ENCODE measurements at regions not wholly inside any gene's neighbourhood (a gene's known extent, or its start where the extent isn't known, plus 50 kb on each side); places are given as distances from the start of the nearest gene placed in this dataset.

DNA sequence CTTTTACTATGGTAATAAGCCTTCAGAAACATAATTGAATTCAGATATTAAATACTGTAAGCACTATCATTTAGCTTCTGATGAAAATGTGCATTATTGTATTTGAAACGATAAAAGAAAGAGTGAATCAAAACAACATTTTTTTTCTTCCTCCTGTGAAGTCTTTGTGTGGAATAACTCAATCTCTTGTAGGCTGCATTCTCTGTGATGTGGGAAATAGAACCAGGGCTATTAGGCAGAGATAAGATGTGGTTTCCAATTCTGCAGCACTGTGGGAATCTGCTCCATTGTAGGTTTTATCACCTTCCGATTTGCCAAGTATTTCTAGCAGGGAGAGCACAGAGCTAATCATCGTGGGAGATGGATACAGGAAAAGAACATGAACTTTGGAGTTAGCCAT lies 624.5 kb downstream of the RBFOX1 start:
- no peak overlapping the region for H3K4me3 ChIP-seq
- H3K36me3 ChIP-seq, result no peaks in the 10 kb centered on the region
- intact Hi-C loops (cut with DNase I), result no loop called here
- H3K27ac ChIP-seq, result no peak overlapping the region
- TF ChIP-seq, protein P1, sequence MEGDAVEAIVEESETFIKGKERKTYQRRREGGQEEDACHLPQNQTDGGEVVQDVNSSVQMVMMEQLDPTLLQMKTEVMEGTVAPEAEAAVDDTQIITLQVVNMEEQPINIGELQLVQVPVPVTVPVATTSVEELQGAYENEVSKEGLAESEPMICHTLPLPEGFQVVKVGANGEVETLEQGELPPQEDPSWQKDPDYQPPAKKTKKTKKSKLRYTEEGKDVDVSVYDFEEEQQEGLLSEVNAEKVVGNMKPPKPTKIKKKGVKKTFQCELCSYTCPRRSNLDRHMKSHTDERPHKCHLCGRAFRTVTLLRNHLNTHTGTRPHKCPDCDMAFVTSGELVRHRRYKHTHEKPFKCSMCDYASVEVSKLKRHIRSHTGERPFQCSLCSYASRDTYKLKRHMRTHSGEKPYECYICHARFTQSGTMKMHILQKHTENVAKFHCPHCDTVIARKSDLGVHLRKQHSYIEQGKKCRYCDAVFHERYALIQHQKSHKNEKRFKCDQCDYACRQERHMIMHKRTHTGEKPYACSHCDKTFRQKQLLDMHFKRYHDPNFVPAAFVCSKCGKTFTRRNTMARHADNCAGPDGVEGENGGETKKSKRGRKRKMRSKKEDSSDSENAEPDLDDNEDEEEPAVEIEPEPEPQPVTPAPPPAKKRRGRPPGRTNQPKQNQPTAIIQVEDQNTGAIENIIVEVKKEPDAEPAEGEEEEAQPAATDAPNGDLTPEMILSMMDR (IDR thresholded peaks at IDR 0.05), result no peak
- no peaks in the 10 kb centered on the region for H3K4me1 ChIP-seq
- no peaks in the 10 kb centered on the region for H3K9me3 ChIP-seq
- DNase-seq, result no peak
- no peaks in the 10 kb centered on the region for H3K27me3 ChIP-seq (ENCODE audit: low read depth)
- no peak for ATAC-seq

DNA sequence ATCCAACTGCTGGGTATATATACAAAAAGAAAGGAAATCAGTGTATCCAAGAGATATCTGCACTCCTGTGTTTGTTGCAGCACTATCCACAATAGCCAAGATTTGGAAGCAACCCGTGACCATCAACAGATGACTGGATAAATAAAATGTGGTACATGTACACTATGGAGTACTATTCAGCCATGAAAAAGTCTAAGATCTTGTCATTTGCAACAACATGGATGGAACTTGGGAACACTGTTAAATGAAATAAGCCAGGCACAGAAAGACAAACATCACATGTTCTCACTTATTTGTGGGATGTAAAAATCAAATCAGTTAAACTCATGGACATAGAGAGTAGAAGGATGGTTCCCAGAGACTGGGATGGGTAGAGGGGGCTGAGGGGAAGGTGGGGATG lies 620.7 kb downstream of the RBFOX1 start:
- Histone ChIP-seq H3K4me1 (no peaks in the 10 kb centered on the region), H3K27me3 (ENCODE audit: low read depth) (no peaks in the 10 kb centered on the region), H3K36me3 (no peaks in the 10 kb centered on the region), H3K27ac (no peak overlapping the region), H3K4me3 (no peak overlapping the region), H3K9me3 (no peaks in the 10 kb centered on the region)
- intact Hi-C loops (cut with DNase I), result no loop called here
- DNase-seq, result no peak
- TF ChIP-seq, protein P1 (IDR thresholded peaks at IDR 0.05), result no peak
- no peak for ATAC-seq

DNA sequence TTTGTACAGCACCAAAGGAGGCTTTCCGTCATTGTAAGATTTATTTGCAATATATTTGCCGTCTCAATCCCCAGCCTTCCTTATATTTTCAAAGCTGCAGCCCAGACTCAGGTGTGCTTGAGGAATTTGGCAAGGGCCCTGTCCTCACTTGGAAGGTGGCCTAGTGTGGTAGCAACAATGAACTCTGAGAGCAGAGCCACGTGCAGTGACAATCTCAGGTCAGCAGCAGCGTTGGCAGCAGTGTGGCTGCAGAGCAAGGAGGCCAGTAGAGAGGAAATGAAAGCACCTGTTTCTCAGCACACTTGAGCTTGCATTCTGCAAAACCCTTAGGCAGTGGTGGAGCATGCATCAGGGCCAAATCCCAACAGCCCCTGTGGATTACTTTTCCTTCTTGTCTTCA lies 613.5 kb downstream of the RBFOX1 start:
- Histone ChIP-seq H3K4me3 (no peak overlapping the region), H3K27ac (no peak overlapping the region), H3K36me3 (no peaks in the 10 kb centered on the region), H3K27me3 (ENCODE audit: low read depth) (no peaks in the 10 kb centered on the region), H3K9me3 (no peaks in the 10 kb centered on the region), H3K4me1 (no peaks in the 10 kb centered on the region)
- intact Hi-C loops (cut with DNase I), result no loop called here
- TF ChIP-seq, protein P1 (IDR thresholded peaks at IDR 0.05), result no peak
- ATAC-seq (no peak), DNase-seq (no peak)

DNA sequence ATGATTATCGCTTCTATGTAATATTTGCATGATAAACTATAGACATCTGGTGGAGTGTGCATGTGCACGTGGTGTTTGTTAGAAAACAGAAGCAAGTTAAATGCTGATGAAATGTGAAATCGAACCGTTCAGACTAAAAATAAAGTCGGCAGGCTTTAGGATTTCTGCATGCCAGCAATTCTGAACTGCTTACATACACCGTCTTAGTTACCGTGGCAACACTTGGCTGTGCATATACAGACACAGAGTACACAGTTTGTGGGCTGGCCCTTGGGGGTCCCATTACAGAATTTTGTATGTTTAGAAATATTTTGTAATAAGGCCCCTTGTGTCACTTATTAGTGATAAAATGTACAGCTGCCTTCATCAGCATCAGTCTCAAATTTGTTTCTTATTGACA lies 605.5 kb downstream of the RBFOX1 start:
- DNase-seq, result no peak
- no peak for ATAC-seq
- TF ChIP-seq, protein P1 (IDR thresholded peaks at IDR 0.05), result no peak

DNA sequence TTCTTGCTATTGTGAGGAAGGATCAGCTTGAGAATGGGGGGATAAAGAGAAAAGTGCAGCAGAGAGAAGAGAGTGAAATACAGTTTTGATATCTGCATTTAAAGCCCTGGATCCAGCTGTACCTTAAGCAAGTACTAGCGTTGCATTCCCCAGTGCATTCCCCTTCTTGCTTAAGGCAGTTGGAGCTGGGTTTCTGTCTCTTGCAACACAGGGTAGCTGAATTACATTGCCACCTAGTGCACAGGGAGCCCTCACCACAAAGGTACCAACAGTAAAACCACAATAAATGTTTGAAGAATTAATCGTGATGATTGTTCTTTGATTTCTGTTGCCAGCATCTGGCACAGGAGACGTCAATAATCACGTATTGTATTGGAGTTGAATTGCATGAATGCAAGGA lies 588.7 kb downstream of the RBFOX1 start:
- H3K27ac ChIP-seq, result no peak overlapping the region
- no peaks in the 10 kb centered on the region for H3K27me3 ChIP-seq (ENCODE audit: low read depth)
- DNase-seq (no peak), ATAC-seq (no peak)
- intact Hi-C loops (cut with DNase I), result no loop called here
- no peaks in the 10 kb centered on the region for H3K4me1 ChIP-seq
- TF ChIP-seq, protein P1 (IDR thresholded peaks at IDR 0.05), result no peak
- no peaks in the 10 kb centered on the region for H3K36me3 ChIP-seq
- H3K4me3 ChIP-seq, result no peak overlapping the region
- H3K9me3 ChIP-seq, result no peaks in the 10 kb centered on the region

More for the DNA sequence above, 605.5 kb downstream of the RBFOX1 start:
- Histone ChIP-seq H3K27me3 (ENCODE audit: low read depth) (no peaks in the 10 kb centered on the region), H3K9me3 (no peaks in the 10 kb centered on the region), H3K4me3 (no peak overlapping the region), H3K36me3 (no peaks in the 10 kb centered on the region), H3K4me1 (no peaks in the 10 kb centered on the region), H3K27ac (no peak overlapping the region)
- intact Hi-C loops (cut with DNase I), result no loop called here

DNA sequence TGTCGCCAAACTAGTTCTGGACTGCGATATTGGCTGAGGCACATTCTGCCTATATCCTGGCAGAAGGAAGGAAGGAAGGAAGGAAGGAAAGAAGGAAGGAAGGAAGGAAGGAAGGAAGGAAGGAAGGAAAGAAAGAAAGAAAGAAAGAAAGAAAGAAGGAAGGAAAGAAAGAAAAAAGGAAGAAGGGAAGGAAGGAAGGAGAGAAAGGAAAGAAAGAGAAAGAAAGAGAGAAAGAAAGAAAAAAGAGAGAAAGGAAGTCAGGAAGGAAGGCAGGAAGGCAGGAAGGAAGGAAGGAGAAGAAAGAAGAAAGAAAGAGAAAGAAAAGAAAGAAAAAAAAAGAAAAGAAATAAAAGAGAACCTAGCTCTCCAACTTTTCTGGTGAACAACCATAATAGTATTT lies 587.1 kb downstream of the RBFOX1 start:
- Histone ChIP-seq H3K4me3 (no peak overlapping the region), H3K36me3 (no peaks in the 10 kb centered on the region), H3K27ac (no peak overlapping the region), H3K27me3 (ENCODE audit: low read depth) (no peaks in the 10 kb centered on the region), H3K9me3 (no peaks in the 10 kb centered on the region), H3K4me1 (no peaks in the 10 kb centered on the region)
- TF ChIP-seq, protein P1 (IDR thresholded peaks at IDR 0.05), result no peak
- intact Hi-C loops (cut with DNase I), result no loop called here
- DNase-seq, result no peak
- no peak for ATAC-seq
